ENCODE measurements at regions not wholly inside any gene's neighbourhood (a gene's known extent, or its start where the extent isn't known, plus 50 kb on each side); places are given as distances from the start of the nearest gene placed in this dataset.
A peak's percentile ranks its signal among the peaks of the same experiment; 100 is the strongest.

DNA sequence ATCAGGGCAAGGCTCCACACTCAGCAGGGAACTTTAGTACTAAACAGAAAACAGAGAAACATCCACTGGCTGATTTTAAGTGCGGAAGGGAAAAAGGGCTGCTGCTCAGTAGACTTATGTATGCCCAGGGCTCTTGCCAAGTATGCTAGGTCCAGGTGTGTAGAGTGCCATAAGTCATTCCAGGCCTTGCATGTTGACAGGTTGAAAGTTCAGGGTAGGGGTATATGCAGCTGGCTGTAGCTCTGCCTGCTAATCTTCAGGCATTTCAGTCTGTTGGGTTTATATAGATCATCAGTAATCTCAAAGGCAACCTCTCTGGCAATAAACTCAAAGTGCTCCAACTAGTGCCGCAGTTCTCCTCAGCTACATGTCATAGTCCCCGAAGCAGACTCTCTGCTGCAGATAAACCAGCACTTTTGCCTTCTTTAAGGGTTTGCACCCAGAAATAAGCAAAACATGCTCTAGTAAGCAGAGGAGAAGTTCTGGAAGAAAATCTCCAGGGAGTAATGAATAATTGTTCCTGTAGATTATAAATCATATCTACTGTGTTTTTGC, 134.9 kb upstream of the GRIA3 start:
- POLR2A ChIA-PET, result interaction anchor here (0.6 kb wide), 1 partner anchor 14 kb away, joined by 3 read pairs; no protein-coding TSS in a partner anchor
- Mint-ChIP-seq H3K36me3 (ENCODE audit: insufficient read depth, unreplicated experiment) (no peaks in the 10 kb centered on the region), H3K27ac (ENCODE audit: low read depth, unreplicated experiment) (no peak overlapping the region), H3K4me1 (ENCODE audit: insufficient read depth, unreplicated experiment) (no peaks in the 10 kb centered on the region), H3K4me3 (ENCODE audit: unreplicated experiment) (no peak overlapping the region), H3K9me3 (ENCODE audit: unreplicated experiment) (peaks cover 7% of the 10 kb centered on the region), H3K27me3 (ENCODE audit: insufficient read depth, unreplicated experiment) (no peaks in the 10 kb centered on the region)
- DNase-seq (ENCODE audit: unreplicated experiment), result no peak
- intact Hi-C loops (cut with micrococcal nuclease), result no loop called here
- CTCF ChIA-PET, result no interaction called here
- TF ChIP-seq, protein P1, sequence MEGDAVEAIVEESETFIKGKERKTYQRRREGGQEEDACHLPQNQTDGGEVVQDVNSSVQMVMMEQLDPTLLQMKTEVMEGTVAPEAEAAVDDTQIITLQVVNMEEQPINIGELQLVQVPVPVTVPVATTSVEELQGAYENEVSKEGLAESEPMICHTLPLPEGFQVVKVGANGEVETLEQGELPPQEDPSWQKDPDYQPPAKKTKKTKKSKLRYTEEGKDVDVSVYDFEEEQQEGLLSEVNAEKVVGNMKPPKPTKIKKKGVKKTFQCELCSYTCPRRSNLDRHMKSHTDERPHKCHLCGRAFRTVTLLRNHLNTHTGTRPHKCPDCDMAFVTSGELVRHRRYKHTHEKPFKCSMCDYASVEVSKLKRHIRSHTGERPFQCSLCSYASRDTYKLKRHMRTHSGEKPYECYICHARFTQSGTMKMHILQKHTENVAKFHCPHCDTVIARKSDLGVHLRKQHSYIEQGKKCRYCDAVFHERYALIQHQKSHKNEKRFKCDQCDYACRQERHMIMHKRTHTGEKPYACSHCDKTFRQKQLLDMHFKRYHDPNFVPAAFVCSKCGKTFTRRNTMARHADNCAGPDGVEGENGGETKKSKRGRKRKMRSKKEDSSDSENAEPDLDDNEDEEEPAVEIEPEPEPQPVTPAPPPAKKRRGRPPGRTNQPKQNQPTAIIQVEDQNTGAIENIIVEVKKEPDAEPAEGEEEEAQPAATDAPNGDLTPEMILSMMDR (IDR thresholded peaks at IDR 0.05; ENCODE audit: unreplicated experiment), result no peak
- no TSS peak for BruUV-seq (replicated peaks)

DNA sequence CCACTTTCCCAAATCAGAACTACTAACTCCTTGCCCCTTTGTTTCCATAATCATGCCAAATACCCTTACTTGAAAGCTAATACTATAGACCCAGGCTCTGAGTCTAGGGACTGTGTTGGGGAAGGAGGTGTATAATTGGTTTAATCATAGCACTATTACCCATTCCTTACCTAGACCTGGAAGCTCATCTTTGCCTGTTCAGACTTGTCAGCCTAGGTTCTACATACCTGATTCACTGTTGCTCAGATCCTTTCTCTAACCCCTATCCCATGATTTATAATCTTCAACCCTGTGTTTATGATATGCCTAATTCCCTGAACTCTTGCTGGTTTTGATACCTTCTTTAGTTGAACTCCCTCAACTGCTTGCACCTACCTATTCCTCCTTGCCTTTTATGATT, 123.1 kb upstream of the GRIA3 start:
- H3K4me1 Mint-ChIP-seq (ENCODE audit: insufficient read depth, unreplicated experiment), result peaks cover 12% of the 10 kb centered on the region
- POLR2A ChIA-PET, result interaction anchor here (1.0 kb wide), 1 partner anchor 126 kb away, joined by 3 read pairs; no protein-coding TSS in a partner anchor
- peaks cover 14% of the 10 kb centered on the region for H3K9me3 Mint-ChIP-seq (ENCODE audit: unreplicated experiment)
- CTCF ChIA-PET, result no interaction called here
- no peaks in the 10 kb centered on the region for H3K36me3 Mint-ChIP-seq (ENCODE audit: insufficient read depth, unreplicated experiment)
- peak; percentile 9 for DNase-seq (ENCODE audit: unreplicated experiment)
- TF ChIP-seq, protein P1 (IDR thresholded peaks at IDR 0.05; ENCODE audit: unreplicated experiment), result no peak
- BruUV-seq (replicated peaks), result no TSS peak
- H3K27me3 Mint-ChIP-seq (ENCODE audit: insufficient read depth, unreplicated experiment), result no peaks in the 10 kb centered on the region
- intact Hi-C loops (cut with micrococcal nuclease), result no loop called here
- no peak overlapping the region for H3K27ac Mint-ChIP-seq (ENCODE audit: low read depth, unreplicated experiment)
- H3K4me3 Mint-ChIP-seq (ENCODE audit: unreplicated experiment), result no peak overlapping the region

DNA sequence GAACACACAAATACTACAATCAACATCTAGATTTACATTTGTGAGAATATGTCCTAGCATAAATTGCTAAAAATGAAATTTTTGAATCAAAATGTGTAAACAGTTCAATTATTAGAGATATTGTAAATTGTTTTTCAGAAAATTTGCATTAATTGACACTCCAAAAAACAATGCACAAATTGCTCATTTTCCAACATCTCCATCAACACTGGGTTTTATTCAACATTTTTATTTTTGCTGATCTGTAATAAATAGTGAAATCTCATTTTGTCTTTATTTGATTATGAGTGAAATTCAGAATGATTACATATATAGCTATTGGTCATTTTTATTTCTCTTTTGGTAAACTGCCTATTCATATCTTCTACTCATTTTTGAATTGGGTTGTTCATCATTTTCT, 120.0 kb upstream of the GRIA3 start:
- ChIA-PET CTCF (no interaction called here), POLR2A (no interaction called here)
- BruUV-seq (replicated peaks), result no TSS peak
- Mint-ChIP-seq H3K9me3 (ENCODE audit: unreplicated experiment) (peaks cover 20% of the 10 kb centered on the region), H3K27me3 (ENCODE audit: insufficient read depth, unreplicated experiment) (no peaks in the 10 kb centered on the region), H3K4me1 (ENCODE audit: insufficient read depth, unreplicated experiment) (peaks cover 12% of the 10 kb centered on the region), H3K27ac (ENCODE audit: low read depth, unreplicated experiment) (no peak overlapping the region), H3K36me3 (ENCODE audit: insufficient read depth, unreplicated experiment) (no peaks in the 10 kb centered on the region), H3K4me3 (ENCODE audit: unreplicated experiment) (no peak overlapping the region)
- TF ChIP-seq, protein P1 (IDR thresholded peaks at IDR 0.05; ENCODE audit: unreplicated experiment), result no peak
- no peak for DNase-seq (ENCODE audit: unreplicated experiment)
- intact Hi-C loops (cut with micrococcal nuclease), result no loop called here

DNA sequence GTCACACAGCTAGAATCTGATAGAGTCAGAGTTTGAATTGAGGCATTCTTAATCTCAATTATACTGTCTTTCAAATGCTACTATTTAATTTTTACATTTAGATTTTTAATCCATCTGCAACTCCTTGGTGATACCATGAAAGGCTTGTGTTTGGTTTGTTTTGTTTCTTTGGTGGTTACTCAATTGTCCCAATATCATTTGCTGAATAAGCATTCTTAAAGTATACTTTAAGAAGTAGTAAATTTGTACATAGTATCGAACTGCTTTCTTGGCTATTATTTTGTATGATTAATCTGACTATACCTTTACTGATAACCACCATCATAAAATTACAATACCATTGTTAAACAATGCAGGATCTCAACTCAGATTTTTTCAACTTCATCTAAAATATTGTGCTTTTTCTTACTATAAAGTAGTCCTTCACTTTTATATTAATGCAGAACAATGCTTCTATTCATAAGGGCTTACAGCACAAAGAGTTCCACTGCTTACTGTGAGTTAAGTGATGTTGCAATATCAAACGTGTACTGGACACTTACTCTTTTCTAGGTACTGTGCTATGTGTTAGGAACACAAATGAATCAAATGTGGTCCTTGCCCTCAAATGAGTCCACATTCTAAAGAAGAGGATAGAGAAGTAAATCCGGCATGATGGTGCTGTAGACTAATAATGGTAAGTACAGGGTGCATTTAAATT, 111.2 kb upstream of the GRIA3 start:
- Mint-ChIP-seq H3K27me3 (ENCODE audit: insufficient read depth, unreplicated experiment) (no peaks in the 10 kb centered on the region), H3K27ac (ENCODE audit: low read depth, unreplicated experiment) (peak overlapping the region; percentile 61), H3K4me3 (ENCODE audit: unreplicated experiment) (no peak overlapping the region), H3K9me3 (ENCODE audit: unreplicated experiment) (peaks cover 10% of the 10 kb centered on the region), H3K4me1 (ENCODE audit: insufficient read depth, unreplicated experiment) (peaks cover 6% of the 10 kb centered on the region), H3K36me3 (ENCODE audit: insufficient read depth, unreplicated experiment) (no peaks in the 10 kb centered on the region)
- intact Hi-C loops (cut with micrococcal nuclease), result no loop called here
- DNase-seq (ENCODE audit: unreplicated experiment), result no peak
- CTCF ChIA-PET, result no interaction called here
- TF ChIP-seq, protein P1 (IDR thresholded peaks at IDR 0.05; ENCODE audit: unreplicated experiment), result no peak
- POLR2A ChIA-PET, result no interaction called here
- no TSS peak for BruUV-seq (replicated peaks)
